ENCODE measurements at regions not wholly inside any gene's neighbourhood (a gene's known extent, or its start where the extent isn't known, plus 50 kb on each side); places are given as distances from the start of the nearest gene placed in this dataset.

- H3K4me3 ChIP-seq (ENCODE audit: low read length in 3 of 3), result no peak overlapping the region
- H3K9me3 ChIP-seq (ENCODE audit: control insufficient read depth in 3 of 3, low read length in 3 of 3), result peaks cover 0 to 2% (median 0%) of the 10 kb centered on the region in 3 donors
- H3K4me1 ChIP-seq (ENCODE audit: control insufficient read depth in 3 of 3, insufficient read depth in 3 of 3, low read length in 3 of 3), result no peaks in the 10 kb centered on the region
- no peaks in the 10 kb centered on the region for H3K27me3 ChIP-seq (ENCODE audit: control insufficient read depth in 3 of 3, insufficient read depth in 3 of 3, low read length in 3 of 3)
- no peaks in the 10 kb centered on the region for H3K36me3 ChIP-seq (ENCODE audit: control insufficient read depth in 3 of 3, insufficient read depth in 3 of 3, low read length in 3 of 3)
- H3K9ac ChIP-seq (ENCODE audit: low read depth in 1 of 3, low read length in 3 of 3), result no peak overlapping the region
- no peak overlapping the region for H3K27ac ChIP-seq (ENCODE audit: low read depth, low read length)
Measured at GRCh38 chr6:23343610-23344306, 774.4 kb downstream of the HDGFL1 start.

GRCh38 chr6:23348185-23348584 lies 777.8 kb upstream of the NRSN1 start:
- Histone ChIP-seq H3K9ac (ENCODE audit: low read depth in 1 of 3, low read length in 3 of 3) (no peak overlapping the region), H3K4me1 (ENCODE audit: control insufficient read depth in 3 of 3, insufficient read depth in 3 of 3, low read length in 3 of 3) (no peaks in the 10 kb centered on the region), H3K36me3 (ENCODE audit: control insufficient read depth in 3 of 3, insufficient read depth in 3 of 3, low read length in 3 of 3) (no peaks in the 10 kb centered on the region), H3K27me3 (ENCODE audit: control insufficient read depth in 3 of 3, insufficient read depth in 3 of 3, low read length in 3 of 3) (no peaks in the 10 kb centered on the region), H3K4me3 (ENCODE audit: low read length in 3 of 3) (no peak overlapping the region), H3K27ac (ENCODE audit: low read depth, low read length) (no peak overlapping the region), H3K9me3 (ENCODE audit: control insufficient read depth in 3 of 3, low read length in 3 of 3) (no peaks in the 10 kb centered on the region)

GRCh38 chr6:23349521-23350147 lies 776.4 kb upstream of the NRSN1 start:
- Histone ChIP-seq H3K9me3 (ENCODE audit: control insufficient read depth in 3 of 3, low read length in 3 of 3) (no peaks in the 10 kb centered on the region), H3K4me3 (ENCODE audit: low read length in 3 of 3) (no peak overlapping the region), H3K36me3 (ENCODE audit: control insufficient read depth in 3 of 3, insufficient read depth in 3 of 3, low read length in 3 of 3) (no peaks in the 10 kb centered on the region), H3K27ac (ENCODE audit: low read depth, low read length) (no peak overlapping the region), H3K27me3 (ENCODE audit: control insufficient read depth in 3 of 3, insufficient read depth in 3 of 3, low read length in 3 of 3) (no peaks in the 10 kb centered on the region), H3K4me1 (ENCODE audit: control insufficient read depth in 3 of 3, insufficient read depth in 3 of 3, low read length in 3 of 3) (no peaks in the 10 kb centered on the region), H3K9ac (ENCODE audit: low read depth in 1 of 3, low read length in 3 of 3) (no peak overlapping the region)

GRCh38 chr6:23350752-23351453 lies 775.1 kb upstream of the NRSN1 start:
- Histone ChIP-seq H3K4me1 (ENCODE audit: control insufficient read depth in 3 of 3, insufficient read depth in 3 of 3, low read length in 3 of 3) (no peaks in the 10 kb centered on the region), H3K27ac (ENCODE audit: low read depth, low read length) (no peak overlapping the region), H3K4me3 (ENCODE audit: low read length in 3 of 3) (no peak overlapping the region), H3K36me3 (ENCODE audit: control insufficient read depth in 3 of 3, insufficient read depth in 3 of 3, low read length in 3 of 3) (no peaks in the 10 kb centered on the region), H3K9ac (ENCODE audit: low read depth in 1 of 3, low read length in 3 of 3) (no peak overlapping the region), H3K27me3 (ENCODE audit: control insufficient read depth in 3 of 3, insufficient read depth in 3 of 3, low read length in 3 of 3) (no peaks in the 10 kb centered on the region), H3K9me3 (ENCODE audit: control insufficient read depth in 3 of 3, low read length in 3 of 3) (no peaks in the 10 kb centered on the region)

GRCh38 chr6:23354004-23354403 lies 772.0 kb upstream of the NRSN1 start:
- Histone ChIP-seq H3K9me3 (ENCODE audit: control insufficient read depth in 3 of 3, low read length in 3 of 3) (no peaks in the 10 kb centered on the region), H3K27ac (ENCODE audit: low read depth, low read length) (no peak overlapping the region), H3K4me1 (ENCODE audit: control insufficient read depth in 3 of 3, insufficient read depth in 3 of 3, low read length in 3 of 3) (no peaks in the 10 kb centered on the region), H3K36me3 (ENCODE audit: control insufficient read depth in 3 of 3, insufficient read depth in 3 of 3, low read length in 3 of 3) (no peaks in the 10 kb centered on the region), H3K27me3 (ENCODE audit: control insufficient read depth in 3 of 3, insufficient read depth in 3 of 3, low read length in 3 of 3) (no peaks in the 10 kb centered on the region), H3K4me3 (ENCODE audit: low read length in 3 of 3) (no peak overlapping the region), H3K9ac (ENCODE audit: low read depth in 1 of 3, low read length in 3 of 3) (no peak overlapping the region)

- H3K4me1 ChIP-seq (ENCODE audit: control insufficient read depth in 3 of 3, insufficient read depth in 3 of 3, low read length in 3 of 3), result no peaks in the 10 kb centered on the region
- no peaks in the 10 kb centered on the region for H3K9me3 ChIP-seq (ENCODE audit: control insufficient read depth in 3 of 3, low read length in 3 of 3)
- no peak overlapping the region for H3K4me3 ChIP-seq (ENCODE audit: low read length in 3 of 3)
- no peak overlapping the region for H3K9ac ChIP-seq (ENCODE audit: low read depth in 1 of 3, low read length in 3 of 3)
- no peaks in the 10 kb centered on the region for H3K36me3 ChIP-seq (ENCODE audit: control insufficient read depth in 3 of 3, insufficient read depth in 3 of 3, low read length in 3 of 3)
- H3K27ac ChIP-seq (ENCODE audit: low read depth, low read length), result no peak overlapping the region
- H3K27me3 ChIP-seq (ENCODE audit: control insufficient read depth in 3 of 3, insufficient read depth in 3 of 3, low read length in 3 of 3), result no peaks in the 10 kb centered on the region
Measured at GRCh38 chr6:23357185-23357766, 768.7 kb upstream of the NRSN1 start.

GRCh38 chr6:23365732-23366131 lies 760.3 kb upstream of the NRSN1 start:
- H3K27ac ChIP-seq (ENCODE audit: low read depth, low read length), result no peak overlapping the region
- no peak overlapping the region for H3K4me3 ChIP-seq (ENCODE audit: low read length in 3 of 3)
- no peak overlapping the region for H3K9ac ChIP-seq (ENCODE audit: low read depth in 1 of 3, low read length in 3 of 3)
- H3K4me1 ChIP-seq (ENCODE audit: control insufficient read depth in 3 of 3, insufficient read depth in 3 of 3, low read length in 3 of 3), result no peaks in the 10 kb centered on the region
- H3K36me3 ChIP-seq (ENCODE audit: control insufficient read depth in 3 of 3, insufficient read depth in 3 of 3, low read length in 3 of 3), result no peaks in the 10 kb centered on the region
- H3K9me3 ChIP-seq (ENCODE audit: control insufficient read depth in 3 of 3, low read length in 3 of 3), result no peaks in the 10 kb centered on the region
- no peaks in the 10 kb centered on the region for H3K27me3 ChIP-seq (ENCODE audit: control insufficient read depth in 3 of 3, insufficient read depth in 3 of 3, low read length in 3 of 3)

GRCh38 chr6:23367311-23367710 lies 758.7 kb upstream of the NRSN1 start:
- H3K4me3 ChIP-seq (ENCODE audit: low read length in 3 of 3), result no peak overlapping the region
- no peak overlapping the region for H3K27ac ChIP-seq (ENCODE audit: low read depth, low read length)
- H3K4me1 ChIP-seq (ENCODE audit: control insufficient read depth in 3 of 3, insufficient read depth in 3 of 3, low read length in 3 of 3), result no peaks in the 10 kb centered on the region
- H3K9ac ChIP-seq (ENCODE audit: low read depth in 1 of 3, low read length in 3 of 3), result no peak overlapping the region
- no peaks in the 10 kb centered on the region for H3K27me3 ChIP-seq (ENCODE audit: control insufficient read depth in 3 of 3, insufficient read depth in 3 of 3, low read length in 3 of 3)
- H3K36me3 ChIP-seq (ENCODE audit: control insufficient read depth in 3 of 3, insufficient read depth in 3 of 3, low read length in 3 of 3), result no peaks in the 10 kb centered on the region
- no peaks in the 10 kb centered on the region for H3K9me3 ChIP-seq (ENCODE audit: control insufficient read depth in 3 of 3, low read length in 3 of 3)

GRCh38 chr6:23368557-23368956 lies 757.5 kb upstream of the NRSN1 start:
- H3K36me3 ChIP-seq (ENCODE audit: control insufficient read depth in 3 of 3, insufficient read depth in 3 of 3, low read length in 3 of 3), result no peaks in the 10 kb centered on the region
- no peak overlapping the region for H3K27ac ChIP-seq (ENCODE audit: low read depth, low read length)
- no peaks in the 10 kb centered on the region for H3K9me3 ChIP-seq (ENCODE audit: control insufficient read depth in 3 of 3, low read length in 3 of 3)
- H3K4me1 ChIP-seq (ENCODE audit: control insufficient read depth in 3 of 3, insufficient read depth in 3 of 3, low read length in 3 of 3), result no peaks in the 10 kb centered on the region
- no peaks in the 10 kb centered on the region for H3K27me3 ChIP-seq (ENCODE audit: control insufficient read depth in 3 of 3, insufficient read depth in 3 of 3, low read length in 3 of 3)
- H3K9ac ChIP-seq (ENCODE audit: low read depth in 1 of 3, low read length in 3 of 3), result no peak overlapping the region
- H3K4me3 ChIP-seq (ENCODE audit: low read length in 3 of 3), result no peak overlapping the region

GRCh38 chr6:23370051-23370450 lies 756.0 kb upstream of the NRSN1 start:
- Histone ChIP-seq H3K27me3 (ENCODE audit: control insufficient read depth in 3 of 3, insufficient read depth in 3 of 3, low read length in 3 of 3) (no peaks in the 10 kb centered on the region), H3K9ac (ENCODE audit: low read depth in 1 of 3, low read length in 3 of 3) (no peak overlapping the region), H3K4me1 (ENCODE audit: control insufficient read depth in 3 of 3, insufficient read depth in 3 of 3, low read length in 3 of 3) (no peaks in the 10 kb centered on the region), H3K27ac (ENCODE audit: low read depth, low read length) (no peak overlapping the region), H3K4me3 (ENCODE audit: low read length in 3 of 3) (no peak overlapping the region), H3K36me3 (ENCODE audit: control insufficient read depth in 3 of 3, insufficient read depth in 3 of 3, low read length in 3 of 3) (no peaks in the 10 kb centered on the region), H3K9me3 (ENCODE audit: control insufficient read depth in 3 of 3, low read length in 3 of 3) (no peaks in the 10 kb centered on the region)
